ENCODE measurements at regions not wholly inside any gene's neighbourhood (a gene's known extent, or its start where the extent isn't known, plus 50 kb on each side); places are given as distances from the start of the nearest gene placed in this dataset.

- TF ChIP-seq, protein P1, sequence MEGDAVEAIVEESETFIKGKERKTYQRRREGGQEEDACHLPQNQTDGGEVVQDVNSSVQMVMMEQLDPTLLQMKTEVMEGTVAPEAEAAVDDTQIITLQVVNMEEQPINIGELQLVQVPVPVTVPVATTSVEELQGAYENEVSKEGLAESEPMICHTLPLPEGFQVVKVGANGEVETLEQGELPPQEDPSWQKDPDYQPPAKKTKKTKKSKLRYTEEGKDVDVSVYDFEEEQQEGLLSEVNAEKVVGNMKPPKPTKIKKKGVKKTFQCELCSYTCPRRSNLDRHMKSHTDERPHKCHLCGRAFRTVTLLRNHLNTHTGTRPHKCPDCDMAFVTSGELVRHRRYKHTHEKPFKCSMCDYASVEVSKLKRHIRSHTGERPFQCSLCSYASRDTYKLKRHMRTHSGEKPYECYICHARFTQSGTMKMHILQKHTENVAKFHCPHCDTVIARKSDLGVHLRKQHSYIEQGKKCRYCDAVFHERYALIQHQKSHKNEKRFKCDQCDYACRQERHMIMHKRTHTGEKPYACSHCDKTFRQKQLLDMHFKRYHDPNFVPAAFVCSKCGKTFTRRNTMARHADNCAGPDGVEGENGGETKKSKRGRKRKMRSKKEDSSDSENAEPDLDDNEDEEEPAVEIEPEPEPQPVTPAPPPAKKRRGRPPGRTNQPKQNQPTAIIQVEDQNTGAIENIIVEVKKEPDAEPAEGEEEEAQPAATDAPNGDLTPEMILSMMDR (IDR thresholded peaks at IDR 0.05; ENCODE audit: low read depth, low read length) = no peak
- TF ChIP-seq EZH2phosphoT487 (IDR thresholded peaks at IDR 0.05; ENCODE audit: low read depth) = no peak
Measured at GRCh38 chr16:73384506-73385089, 336.7 kb upstream of the ZFHX3 start.
